ENCODE measurements at regions not wholly inside any gene's neighbourhood (a gene's known extent, or its start where the extent isn't known, plus 50 kb on each side); places are given as distances from the start of the nearest gene placed in this dataset.

- no peaks in the 10 kb centered on the region for H3K27me3 ChIP-seq (ENCODE audit: control insufficient read depth in 4 of 4, insufficient read depth in 4 of 4, low read length in 3 of 4)
- H3K4me3 ChIP-seq (ENCODE audit: low read depth in 1 of 3, low read length in 3 of 3) = no peak overlapping the region
- H3K9ac ChIP-seq (ENCODE audit: low read depth in 1 of 2, low read length in 2 of 2) = no peak overlapping the region
- H3K36me3 ChIP-seq (ENCODE audit: control insufficient read depth in 4 of 4, insufficient read depth in 3 of 4, low read depth in 1 of 4, low read length in 3 of 4) = no peaks in the 10 kb centered on the region
- H3K9me3 ChIP-seq (ENCODE audit: control insufficient read depth in 4 of 4, low read length in 3 of 4) = no peaks in the 10 kb centered on the region
- H3K4me1 ChIP-seq (ENCODE audit: control insufficient read depth in 4 of 4, insufficient read depth in 4 of 4, low read length in 3 of 4) = no peaks in the 10 kb centered on the region
- TF ChIP-seq ATF3 (IDR thresholded peaks at IDR 0.05) = no peak
- no peak for TF ChIP-seq SP1 (IDR thresholded peaks at IDR 0.05)
- no peak for TF ChIP-seq EGR1 (IDR thresholded peaks at IDR 0.05; ENCODE audit: low read depth in 2 of 2)
- TF ChIP-seq NR2F2 (IDR thresholded peaks at IDR 0.05) = no peak
- no peak for TF ChIP-seq YY1 (IDR thresholded peaks at IDR 0.05)
- no peak for TF ChIP-seq FOXA1 (IDR thresholded peaks at IDR 0.05)
- no peak for TF ChIP-seq REST (IDR thresholded peaks at IDR 0.05)
- no peak for TF ChIP-seq HNF4A (conservative IDR thresholded peaks at IDR 0.05)
- TF ChIP-seq MAX (IDR thresholded peaks at IDR 0.05) = no peak
- no peak for TF ChIP-seq RAD21 (IDR thresholded peaks at IDR 0.05)
- no peak for TF ChIP-seq JUND (IDR thresholded peaks at IDR 0.05)
- no peak for TF ChIP-seq FOXA2 (IDR thresholded peaks at IDR 0.05)
- no peak for TF ChIP-seq ZBTB33 (IDR thresholded peaks at IDR 0.05)
- TF ChIP-seq CTCF (IDR thresholded peaks at IDR 0.05; ENCODE audit: low read depth, low read length, missing input control) = no peak
- no peak for TF ChIP-seq GABPA (IDR thresholded peaks at IDR 0.05 in 1 of 2, conservative IDR thresholded peaks at IDR 0.05 in 1 of 2)
- no peak for TF ChIP-seq TAF1 (conservative IDR thresholded peaks at IDR 0.05)
- WGBS = 98% methylated on average over 5 of the region's 5 CpGs
- DNase-seq (ENCODE audit: low spot score) = no peak
- no peak overlapping the region for H3K27ac ChIP-seq (ENCODE audit: low read depth in 1 of 2, low read length in 2 of 2)
Observed at GRCh38 chr7:119572541-119572940, 700.4 kb upstream of the KCND2 start.

GRCh38 chr7:119578116-119578515 is 694.9 kb upstream of the KCND2 start:
- no peak for TF ChIP-seq HNF4A (conservative IDR thresholded peaks at IDR 0.05)
- no peak for TF ChIP-seq RXRA (IDR thresholded peaks at IDR 0.05)
- no peak for TF ChIP-seq CTCF (IDR thresholded peaks at IDR 0.05; ENCODE audit: low read depth, low read length, missing input control)
- TF ChIP-seq HNF4G (IDR thresholded peaks at IDR 0.05) = no peak
- no peak for TF ChIP-seq MAX (IDR thresholded peaks at IDR 0.05)
- TF ChIP-seq JUND (IDR thresholded peaks at IDR 0.05) = no peak
- TF ChIP-seq NR2F2 (IDR thresholded peaks at IDR 0.05) = no peak
- TF ChIP-seq FOXA2 (IDR thresholded peaks at IDR 0.05) = no peak
- H3K27me3 ChIP-seq (ENCODE audit: control insufficient read depth in 4 of 4, insufficient read depth in 4 of 4, low read length in 3 of 4) = no peaks in the 10 kb centered on the region
- no peak overlapping the region for H3K9ac ChIP-seq (ENCODE audit: low read depth in 1 of 2, low read length in 2 of 2)
- H3K27ac ChIP-seq (ENCODE audit: low read depth in 1 of 2, low read length in 2 of 2) = no peak overlapping the region
- H3K4me3 ChIP-seq (ENCODE audit: low read depth in 1 of 3, low read length in 3 of 3) = no peak overlapping the region
- DNase-seq (ENCODE audit: low spot score) = no peak
- no peaks in the 10 kb centered on the region for H3K4me1 ChIP-seq (ENCODE audit: control insufficient read depth in 4 of 4, insufficient read depth in 4 of 4, low read length in 3 of 4)
- 78% methylated on average over 2 of the region's 2 CpGs for WGBS
- no peaks in the 10 kb centered on the region for H3K36me3 ChIP-seq (ENCODE audit: control insufficient read depth in 4 of 4, insufficient read depth in 3 of 4, low read depth in 1 of 4, low read length in 3 of 4)
- H3K9me3 ChIP-seq (ENCODE audit: control insufficient read depth in 4 of 4, low read length in 3 of 4) = no peaks in the 10 kb centered on the region

Measured in liver (tissue), 8 donors.